NCI-H146 treated with DMSO at 0.1 percent for 48 hours (cell line): ENCODE measurements at regions not wholly inside any gene's neighbourhood (a gene's known extent, or its start where the extent isn't known, plus 50 kb on each side); places are given as distances from the start of the nearest gene placed in this dataset.

ENCODE experiments used
- DNase-seq: peaks from one replicate; lab custom pipeline; 2025; ENCODE audit not compliant: unreplicated experiment; lab: John Stamatoyannopoulos, UW

DNA sequence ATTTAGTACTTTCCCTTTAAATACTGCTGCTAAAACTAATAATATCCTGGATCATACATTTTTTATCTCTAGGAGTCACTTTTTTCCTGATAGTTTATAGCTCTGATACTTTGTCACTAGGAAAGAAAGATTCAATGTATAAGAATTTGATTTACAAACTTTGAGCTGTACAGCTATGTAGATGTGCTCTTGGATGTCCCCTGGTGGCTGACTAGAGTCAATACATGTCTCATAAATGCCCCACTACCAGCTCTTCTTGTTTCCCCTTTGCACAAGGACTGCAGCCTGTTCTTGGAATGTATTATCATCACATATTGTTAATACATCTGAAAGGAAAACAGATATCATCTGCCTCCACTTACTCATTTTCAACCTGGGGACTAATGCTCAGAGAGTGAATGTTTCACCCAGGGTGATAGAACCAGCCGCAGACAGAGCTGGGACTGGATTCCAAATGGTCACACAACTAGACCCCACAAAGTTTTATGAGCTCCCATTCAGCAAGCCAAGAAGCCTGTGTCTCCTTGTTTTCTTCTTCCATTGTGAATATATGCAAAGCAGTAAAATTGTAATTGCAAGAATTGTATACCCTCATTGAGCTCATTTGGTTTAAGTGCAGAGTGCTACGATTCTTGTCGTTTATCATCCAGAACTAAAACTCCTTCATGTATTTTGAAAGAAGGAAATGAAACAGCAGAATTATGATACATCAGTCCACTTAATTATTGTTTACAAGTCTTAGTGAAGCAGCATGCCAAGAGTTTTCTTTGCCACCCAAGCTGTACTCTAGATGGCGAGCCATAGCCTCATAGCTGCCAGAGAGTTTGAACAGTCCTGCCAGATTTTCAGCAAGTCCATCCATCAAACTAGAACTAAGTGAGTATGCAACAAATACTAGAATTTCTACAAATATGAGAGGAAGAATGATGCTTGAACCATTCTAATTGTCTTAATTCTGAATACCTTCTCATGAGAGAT is 261.6 kb upstream of the LMCD1 start:
- peak; percentile 5 for DNase-seq

DNA sequence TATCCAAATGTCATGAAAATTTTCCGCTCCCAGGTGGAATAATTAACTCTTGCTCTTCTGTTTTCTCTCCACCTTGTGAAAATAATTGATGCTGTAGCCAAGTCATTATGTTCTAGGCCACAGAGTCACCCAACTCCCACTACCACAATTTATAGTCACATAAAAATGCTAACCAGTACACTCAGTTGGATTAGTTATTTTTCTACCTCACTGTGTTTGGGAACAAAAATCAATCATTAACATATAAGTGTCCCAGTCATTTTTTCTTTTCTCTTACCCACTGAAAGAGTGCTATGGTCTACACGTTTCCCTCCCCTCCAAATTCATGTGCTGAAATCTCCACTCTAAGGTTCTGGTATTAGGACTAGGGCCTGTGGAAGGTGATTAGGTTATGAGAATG is 255.6 kb upstream of the LMCD1 start:
- no peak for DNase-seq

DNA sequence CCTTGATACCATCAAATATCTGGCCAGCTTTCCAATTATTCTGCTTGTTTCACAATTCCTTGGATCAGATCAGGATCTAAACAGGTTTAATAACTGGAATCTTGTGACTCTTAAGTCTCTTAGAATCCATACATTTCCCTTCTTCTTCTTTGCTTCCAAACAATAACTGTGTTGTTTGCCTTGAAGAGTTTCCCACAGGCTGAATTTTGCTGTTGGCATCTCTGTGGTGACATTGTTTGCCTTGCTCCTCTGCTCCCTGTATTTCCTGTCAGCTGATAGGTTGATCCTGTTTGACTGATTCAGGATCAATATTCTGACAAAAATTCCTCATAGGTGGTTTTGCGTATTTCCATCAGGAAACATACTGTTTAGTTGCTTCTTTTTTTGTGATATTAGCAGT is 248.4 kb upstream of the LMCD1 start:
- no peak for DNase-seq

DNA sequence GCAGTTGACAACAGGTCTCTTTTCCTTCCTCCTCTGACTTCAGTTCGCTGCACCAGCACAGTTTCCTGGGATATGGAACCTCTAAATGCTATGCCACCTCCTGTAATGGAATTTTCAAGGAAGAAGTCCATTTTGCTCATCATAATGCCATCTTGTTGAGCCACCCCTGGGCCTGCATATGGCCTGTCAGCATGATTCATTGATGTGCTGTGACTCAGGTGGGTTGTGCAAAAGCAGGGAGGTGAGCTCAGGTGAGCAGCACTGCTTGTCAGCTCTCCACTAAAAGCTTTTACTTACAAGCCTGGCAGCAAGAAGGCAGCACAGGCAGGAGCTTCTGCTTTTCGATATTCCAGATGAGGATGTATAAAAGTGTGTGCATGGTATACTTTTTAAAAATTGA is 247.1 kb upstream of the LMCD1 start:
- no peak for DNase-seq

DNA sequence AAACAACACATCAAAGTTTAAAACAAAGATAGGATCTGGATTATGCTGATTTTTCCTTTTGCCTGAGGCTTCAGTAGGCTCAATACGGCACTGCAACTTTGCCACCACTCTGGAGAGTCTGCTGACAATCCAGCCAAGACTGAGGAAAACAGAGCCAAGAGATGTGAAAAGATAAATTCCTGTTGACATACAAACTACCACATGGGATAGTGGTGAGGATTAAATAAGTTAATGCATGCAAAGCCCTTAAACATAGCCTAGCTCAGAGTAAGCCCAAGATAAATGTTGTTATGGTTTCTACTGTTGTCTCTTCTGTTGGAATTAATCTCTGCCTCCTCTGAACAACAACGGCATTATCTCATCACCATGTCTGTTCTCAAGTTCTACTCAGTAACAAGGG is 245.9 kb upstream of the LMCD1 start:
- no peak for DNase-seq

DNA sequence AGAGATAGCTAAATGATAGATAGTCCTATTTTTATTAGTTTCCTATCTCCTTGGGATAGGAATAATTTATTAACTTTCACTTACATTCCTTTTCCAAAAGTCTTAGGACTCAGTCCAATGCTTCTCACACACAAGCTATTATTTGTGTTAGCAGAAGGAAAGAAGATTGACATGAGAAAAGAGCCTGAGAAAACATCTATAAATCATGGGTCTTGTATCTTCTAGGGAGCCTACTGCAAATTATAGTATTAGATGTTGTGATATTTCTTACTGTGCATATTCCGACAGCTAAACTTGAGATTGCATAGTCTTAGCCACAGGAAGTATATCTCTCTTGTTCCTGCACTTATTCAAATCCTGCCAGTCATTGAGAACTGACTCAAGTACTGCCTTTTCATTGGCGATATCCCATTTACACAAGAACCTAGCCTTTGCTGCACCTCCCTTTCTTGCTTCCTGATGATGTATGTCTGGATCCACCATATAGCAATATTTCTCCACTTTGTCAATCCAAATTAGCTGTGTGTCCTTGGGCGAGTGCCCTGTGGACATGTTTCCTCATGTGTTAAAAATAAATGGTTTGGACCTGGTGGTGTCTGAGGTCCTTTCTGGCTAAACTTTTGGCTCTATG is 245.1 kb upstream of the LMCD1 start:
- no peak for DNase-seq

DNA sequence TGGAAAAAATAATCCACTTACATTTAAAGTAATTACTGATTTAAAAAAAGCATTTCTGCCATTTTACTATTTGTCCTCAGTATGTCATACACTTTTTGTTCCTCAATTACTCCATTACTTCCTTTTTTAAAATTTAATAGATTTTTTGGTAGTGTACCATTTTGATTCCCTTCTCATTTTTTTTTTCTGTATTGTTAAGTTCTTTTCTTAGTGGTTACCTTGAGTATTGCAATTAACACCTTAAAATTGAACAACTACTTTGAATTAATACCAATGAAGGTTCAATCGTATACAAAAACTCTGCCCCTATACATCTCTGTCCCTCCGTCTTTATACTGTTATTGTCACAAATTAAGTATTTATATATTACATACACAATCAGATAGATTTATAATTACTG is 240.6 kb upstream of the LMCD1 start:
- no peak for DNase-seq

DNA sequence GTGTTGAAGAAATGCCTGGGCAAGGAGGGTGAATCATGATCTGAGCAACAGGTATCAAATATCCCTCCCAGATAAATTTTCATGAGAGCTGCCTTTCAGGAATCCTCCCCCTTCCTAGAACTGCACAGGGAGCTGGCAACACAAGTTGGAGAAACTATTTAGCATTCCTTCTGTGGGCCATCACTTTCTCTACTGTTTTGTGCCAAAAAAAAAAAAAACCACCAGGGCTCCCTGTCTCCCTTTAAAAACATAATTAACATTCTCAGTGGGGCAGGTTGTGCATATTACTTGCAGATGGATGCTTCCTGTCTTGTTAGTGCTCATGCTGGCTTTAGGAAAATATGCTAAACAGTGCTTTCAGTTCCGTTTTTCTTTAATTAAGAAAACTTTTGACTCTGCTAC is 234.9 kb upstream of the LMCD1 start:
- DNase-seq: no peak

DNA sequence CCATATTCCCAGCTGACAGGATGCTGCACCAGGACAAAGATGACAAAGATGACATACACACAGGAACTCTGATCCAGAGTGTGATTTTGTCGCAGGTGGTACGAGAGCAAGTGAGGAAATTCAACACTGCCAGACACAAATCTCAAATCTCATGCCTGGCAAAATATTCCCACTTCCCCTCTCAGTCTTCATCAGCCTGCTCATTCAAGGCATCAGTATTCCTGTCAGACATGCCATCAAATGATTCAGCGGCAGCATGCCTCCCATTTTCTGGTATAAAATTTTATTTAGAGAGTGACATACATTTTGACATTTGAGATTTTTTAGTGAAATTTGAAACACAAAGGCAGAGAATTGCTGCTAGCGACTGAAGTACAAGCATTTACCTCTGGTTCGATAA is 228.1 kb upstream of the LMCD1 start:
- DNase-seq: no peak

DNA sequence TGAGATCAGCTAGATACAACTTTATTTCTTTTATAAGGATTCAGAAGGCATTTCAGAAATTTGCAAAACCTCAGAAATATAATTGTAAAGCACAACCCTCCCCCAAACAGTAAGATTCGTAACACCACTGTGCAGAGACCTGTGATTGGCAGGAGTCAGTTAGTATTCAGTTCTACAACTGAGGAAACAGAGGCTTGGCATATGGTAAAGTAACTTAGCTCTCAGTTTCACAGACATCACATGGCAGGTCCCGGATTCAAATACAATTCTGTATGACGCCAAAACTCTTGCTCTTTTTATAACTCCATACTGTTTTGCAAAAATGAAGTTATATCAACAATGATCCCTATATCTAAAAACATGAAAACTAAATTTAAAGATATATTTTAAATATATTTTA is 225.6 kb upstream of the LMCD1 start:
- no peak for DNase-seq

DNA sequence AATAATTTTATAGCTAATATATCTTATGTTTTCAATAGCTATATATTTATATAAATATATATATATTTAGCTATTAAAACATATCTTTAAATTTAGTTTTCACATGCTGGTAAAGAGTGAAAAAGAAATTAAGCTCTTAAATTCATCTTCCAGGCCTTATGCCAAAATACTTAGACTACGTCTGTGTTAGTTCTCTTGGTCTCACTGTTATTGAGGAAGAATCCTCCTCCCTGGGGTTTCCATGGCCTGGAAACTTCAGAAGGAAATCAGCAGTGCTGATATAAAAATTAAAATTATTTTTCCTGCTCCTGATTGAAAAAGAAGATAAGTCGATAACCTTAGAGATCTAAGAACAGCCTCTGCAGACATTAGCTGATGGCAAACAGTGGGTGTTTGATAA is 225.1 kb upstream of the LMCD1 start:
- DNase-seq: no peak

DNA sequence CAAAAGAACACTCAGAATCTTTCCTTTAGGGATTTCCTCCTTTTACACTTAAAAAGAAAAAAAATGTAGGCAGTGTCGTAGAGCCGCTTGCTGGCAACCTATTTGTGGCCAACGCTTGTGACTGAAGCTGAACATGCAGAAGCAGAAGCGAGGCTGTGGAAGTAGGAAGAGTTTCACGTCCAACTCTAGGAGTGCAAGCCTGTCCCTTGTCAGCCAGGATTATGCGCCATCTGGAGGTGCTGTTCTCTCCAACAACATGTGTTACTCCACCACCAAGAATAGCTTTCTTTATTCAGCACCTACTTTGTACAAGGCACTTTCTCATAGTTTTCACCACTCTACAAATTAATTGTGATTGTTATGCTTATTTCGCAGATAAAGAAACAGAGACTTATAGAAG is 223.2 kb upstream of the LMCD1 start:
- DNase-seq: no peak

DNA sequence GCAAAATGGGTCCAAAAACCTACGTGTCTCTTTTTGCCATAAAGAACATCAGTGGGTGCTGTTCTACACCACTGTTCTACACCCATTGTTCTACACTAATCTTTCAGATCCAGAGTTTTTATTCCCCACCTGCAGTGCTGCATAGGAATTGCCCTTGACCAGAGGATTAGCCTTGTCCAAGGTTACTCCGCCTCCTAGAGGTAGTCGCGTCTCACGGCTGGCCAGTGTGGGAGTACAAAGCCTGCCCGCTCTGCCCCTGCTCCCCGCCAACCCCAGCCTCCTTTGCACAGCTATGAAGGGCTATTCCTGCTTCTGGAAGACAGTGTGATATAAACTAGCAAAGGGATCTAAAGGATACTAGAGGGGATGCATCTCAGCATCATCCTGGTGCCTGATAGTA is 222.1 kb upstream of the LMCD1 start:
- DNase-seq: no peak

DNA sequence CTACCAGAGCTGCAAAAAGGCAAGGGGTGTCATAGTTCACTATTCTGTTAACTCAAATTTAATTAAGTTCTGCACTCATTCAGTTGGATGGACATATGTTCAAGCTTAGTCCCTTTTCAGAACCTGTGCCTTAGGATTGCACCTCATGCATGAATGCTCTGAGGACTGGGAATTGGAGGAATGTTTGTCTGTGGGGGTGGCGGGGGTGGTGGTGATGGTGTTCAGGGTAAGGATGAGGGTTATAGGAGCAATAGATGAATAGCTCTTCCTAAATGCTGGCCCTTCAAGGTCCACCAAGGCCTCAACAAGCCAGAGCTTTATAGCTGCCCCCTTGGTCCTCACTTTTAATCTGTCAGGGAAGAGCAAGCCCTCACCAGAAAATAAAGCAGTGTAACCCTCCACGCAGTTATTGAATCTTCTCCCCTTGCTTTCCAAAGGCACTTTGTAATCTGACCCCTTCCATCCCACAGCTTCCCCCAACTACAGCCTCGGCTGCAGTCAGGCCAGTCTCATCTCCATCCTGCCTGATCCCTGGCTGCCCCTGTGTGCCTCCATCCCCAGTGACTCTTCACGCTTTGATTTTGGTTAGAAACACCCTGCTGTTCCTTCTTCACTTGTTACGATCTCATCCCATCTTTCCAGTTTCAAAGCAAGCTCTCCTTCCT is 221.6 kb upstream of the LMCD1 start:
- no peak for DNase-seq

DNA sequence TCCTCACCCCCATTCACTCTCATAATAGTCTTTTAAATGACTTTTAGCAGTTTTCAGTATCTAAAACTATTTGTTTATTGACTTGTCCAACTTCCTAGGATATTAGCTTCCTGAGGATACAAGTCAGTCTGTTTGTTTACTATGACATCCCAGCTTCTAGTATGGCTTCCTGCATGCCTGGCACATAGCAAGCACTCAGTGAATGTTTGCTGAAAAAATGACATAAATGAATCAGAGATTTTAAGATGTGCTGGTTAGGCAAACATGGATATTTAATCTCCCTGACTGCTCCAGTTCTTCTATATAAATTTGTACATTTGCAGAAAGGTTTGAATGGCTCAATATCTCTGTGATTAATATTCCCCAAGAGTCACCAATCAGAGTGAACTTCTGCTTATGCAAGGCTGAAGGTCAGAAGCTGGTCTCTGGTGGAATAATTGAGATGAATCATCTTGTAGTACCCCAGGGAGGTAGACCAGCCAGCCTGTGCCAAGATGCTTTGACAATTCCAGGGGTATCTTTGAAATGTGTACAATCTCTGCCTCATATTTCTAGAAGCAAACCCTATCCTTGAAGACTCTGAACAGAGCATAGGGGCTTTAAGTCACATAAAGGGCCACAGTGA is 219.0 kb upstream of the LMCD1 start:
- no peak for DNase-seq

DNA sequence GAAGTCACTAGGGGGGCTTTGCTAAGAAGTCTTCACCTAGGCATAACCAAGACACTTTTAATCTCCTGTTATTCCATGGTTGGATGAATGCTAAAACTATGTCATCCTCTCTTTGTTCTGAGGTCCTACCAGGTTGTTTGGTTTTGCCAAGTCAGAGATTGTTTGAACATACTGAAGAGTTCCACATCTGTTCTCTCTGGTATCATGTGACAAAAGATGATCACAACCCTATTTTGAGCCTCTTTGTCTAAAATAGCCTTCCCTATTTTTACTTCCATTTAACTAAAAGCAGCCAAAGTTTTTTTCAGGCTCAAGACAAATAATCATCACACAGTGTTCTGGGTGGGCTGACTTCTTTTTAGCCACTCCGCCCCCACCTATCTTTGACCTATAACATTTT is 218.4 kb upstream of the LMCD1 start:
- DNase-seq: no peak

DNA sequence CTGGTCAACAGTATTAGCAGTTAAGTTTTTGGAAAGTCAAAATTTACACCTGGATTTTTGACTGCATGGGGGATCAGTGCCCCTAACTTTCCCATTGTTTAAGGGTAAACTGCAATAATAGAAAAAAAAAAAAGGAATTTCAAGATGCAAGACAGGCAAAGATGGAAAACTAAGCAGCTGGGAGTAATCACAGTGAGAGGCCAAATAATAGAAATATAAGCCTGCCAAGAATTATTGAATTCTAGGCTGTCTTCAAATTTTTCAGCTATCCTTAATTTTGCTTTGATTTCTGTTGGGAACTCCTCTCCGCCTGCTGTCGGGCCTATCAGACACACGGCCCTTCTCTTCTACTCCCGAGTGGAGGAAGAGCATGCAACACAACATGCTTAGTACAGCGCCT is 215.5 kb upstream of the LMCD1 start:
- no peak for DNase-seq

DNA sequence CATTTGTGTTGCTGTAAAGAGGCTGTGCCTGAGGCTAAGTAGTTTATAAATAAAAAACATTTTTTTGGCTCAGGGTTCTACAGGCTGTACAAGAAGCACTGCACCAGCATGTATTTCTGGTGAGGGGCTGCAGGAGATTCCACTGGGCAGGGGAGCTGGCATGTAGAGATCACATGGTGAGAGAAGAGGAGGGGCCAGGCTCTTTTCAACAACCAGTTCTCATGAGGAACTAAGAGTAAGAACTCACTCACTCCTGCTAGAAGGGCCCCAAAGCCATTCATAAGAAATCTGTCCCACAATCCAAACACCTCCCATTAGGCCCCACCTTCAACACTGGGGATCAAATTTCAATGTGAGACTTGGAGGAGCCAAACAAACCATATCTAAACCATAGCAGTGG is 214.9 kb upstream of the LMCD1 start:
- no peak for DNase-seq

DNA sequence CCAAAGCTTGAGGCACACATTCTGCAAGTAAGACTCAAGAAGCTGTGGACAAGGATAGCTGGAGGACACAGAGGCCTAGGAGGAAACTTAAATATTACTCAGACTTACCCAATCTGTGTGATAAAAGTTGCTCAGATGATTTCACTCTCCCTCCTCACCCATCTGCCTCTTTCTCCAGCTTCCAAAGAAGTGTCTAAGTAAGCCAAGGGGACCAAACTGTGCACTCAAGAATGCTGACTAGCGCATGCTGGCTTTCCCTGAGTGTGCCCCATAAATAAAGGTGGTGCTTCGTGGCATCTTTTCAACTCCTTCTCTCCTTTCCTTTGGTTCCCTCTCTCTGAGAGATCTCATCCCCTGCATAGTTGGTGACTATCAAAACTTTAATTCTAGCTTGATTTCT is 211.0 kb upstream of the LMCD1 start:
- no peak for DNase-seq

DNA sequence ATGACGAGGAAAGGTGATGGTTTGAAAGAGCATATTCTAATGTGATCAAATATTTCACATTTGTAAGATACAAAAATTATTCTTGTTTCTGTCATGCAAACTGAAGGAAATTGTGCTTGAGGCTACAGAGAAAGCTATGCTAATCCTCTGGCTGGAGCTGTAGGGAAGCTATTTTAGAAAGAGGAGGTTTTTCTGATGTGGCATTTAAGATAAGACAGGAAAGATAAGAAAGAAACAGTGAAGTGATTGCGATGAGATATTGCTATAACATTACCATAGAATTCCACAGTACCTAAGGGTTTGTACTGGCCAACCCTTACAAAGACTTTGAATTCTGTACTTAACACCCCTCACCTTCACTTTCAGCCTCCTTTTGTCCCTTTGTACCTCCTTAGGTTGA is 205.2 kb upstream of the LMCD1 start:
- no peak for DNase-seq
